HEK293T (cell line): ENCODE measurements at regions not wholly inside any gene's neighbourhood (a gene's known extent, or its start where the extent isn't known, plus 50 kb on each side); places are given as distances from the start of the nearest gene placed in this dataset.

ENCODE experiments used
- CTCF ChIA-PET: fragments of 350-600 bp; formaldehyde crosslinking; extraction: SDS; loops from one replicate; lab custom pipeline; 2021; ENCODE audit warnings: antibody characterized with exemption, inconsistent platforms; lab: Yijun Ruan, JAX
- POLR2A ChIA-PET: fragments of 350-600 bp; formaldehyde crosslinking; extraction: SDS; loops from one replicate; lab custom pipeline; 2020; ENCODE audit warnings: antibody characterized with exemption, inconsistent platforms; lab: Yijun Ruan, JAX
- DNase-seq: peaks from one replicate; pipeline ENCODE4 v3.0.0; 2012; ENCODE audit warnings: mixed read lengths; ENCODE audit errors: extremely low spot score
- ARNT ChIP-seq: fragments of 450-650 bp; IDR thresholded peaks from 2 replicates; pipeline ENCODE4 v1.6.1; 2017; ENCODE audit warnings: mild to moderate bottlenecking
- BHLHE40 ChIP-seq: fragments of 450-650 bp; IDR thresholded peaks from 2 replicates; pipeline ENCODE4 v1.6.1; 2016; ENCODE audit warnings: mild to moderate bottlenecking, moderate library complexity, borderline replicate concordance
- CTBP1 ChIP-seq: fragments of 450-650 bp; IDR thresholded peaks from 2 replicates; pipeline ENCODE4 v1.6.1; 2016; ENCODE audit warnings: borderline replicate concordance
- ELF4 ChIP-seq: fragments of 450-650 bp; IDR thresholded peaks from 2 replicates; pipeline ENCODE4 v1.6.1; 2017; ENCODE audit warnings: antibody characterized with exemption
- FOXA1 ChIP-seq: fragments of 450-650 bp; IDR thresholded peaks from 2 replicates; pipeline ENCODE4 v1.6.1; 2016; ENCODE audit warnings: mild to moderate bottlenecking
- FOXK2 ChIP-seq: fragments of 450-650 bp; IDR thresholded peaks from 2 replicates; pipeline ENCODE4 v1.6.1; 2016; ENCODE audit warnings: mild to moderate bottlenecking
- FOXM1 ChIP-seq: fragments of 450-650 bp; IDR thresholded peaks from 2 replicates; pipeline ENCODE4 v1.6.1; 2017; ENCODE audit warnings: mild to moderate bottlenecking, borderline replicate concordance
- HDGF ChIP-seq: fragments of 450-650 bp; IDR thresholded peaks from 2 replicates; pipeline ENCODE4 v1.6.1; 2017; ENCODE audit warnings: antibody characterized with exemption, borderline replicate concordance
- L3MBTL2 ChIP-seq: fragments of 450-650 bp; conservative IDR thresholded peaks from 2 replicates; pipeline ENCODE4 v1.6.1; 2016; ENCODE audit warnings: mild to moderate bottlenecking
- LEF1 ChIP-seq: fragments of 450-650 bp; IDR thresholded peaks from 2 replicates; pipeline ENCODE4 v1.6.1; 2017; ENCODE audit warnings: mild to moderate bottlenecking, borderline replicate concordance
- NFRKB ChIP-seq: fragments of 450-650 bp; IDR thresholded peaks from 2 replicates; pipeline ENCODE4 v1.6.1; 2016; ENCODE audit warnings: mild to moderate bottlenecking, moderate library complexity
- PKNOX1 ChIP-seq: fragments of 450-650 bp; IDR thresholded peaks from 2 replicates; pipeline ENCODE4 v1.6.1; 2016
- SP1 ChIP-seq: fragments of 450-650 bp; IDR thresholded peaks from 2 replicates; pipeline ENCODE4 v1.6.1; 2017
- SUZ12 ChIP-seq: fragments of 450-650 bp; IDR thresholded peaks from 2 replicates; pipeline ENCODE4 v1.6.1; 2016; ENCODE audit warnings: mild to moderate bottlenecking
- TARDBP ChIP-seq: fragments of 450-650 bp; IDR thresholded peaks from 2 replicates; pipeline ENCODE4 v1.6.1; 2016
- ZNF384 ChIP-seq: fragments of 450-650 bp; IDR thresholded peaks from 2 replicates; pipeline ENCODE4 v1.6.1; 2016

- TF ChIP-seq CTBP1: no peak
- no peak for TF ChIP-seq FOXK2
- no peak for TF ChIP-seq PKNOX1
- TF ChIP-seq ELF4: no peak
- TF ChIP-seq HDGF: no peak
- no peak for TF ChIP-seq SUZ12
- no peak for TF ChIP-seq ARNT
- TF ChIP-seq FOXA1: no peak
- no peak for TF ChIP-seq ZNF384
- TF ChIP-seq TARDBP: no peak
- TF ChIP-seq L3MBTL2: no peak
- TF ChIP-seq FOXM1: no peak
- no peak for TF ChIP-seq LEF1
- no peak for TF ChIP-seq NFRKB
- TF ChIP-seq BHLHE40: no peak
- TF ChIP-seq SP1: no peak
- POLR2A ChIA-PET: no interaction called here
- CTCF ChIA-PET: no interaction called here
- no peak for DNase-seq
Measured at GRCh38 chr16:49050607-49051006, 231.0 kb downstream of the CBLN1 start.

- POLR2A ChIA-PET: no interaction called here
- TF ChIP-seq FOXA1: no peak
- TF ChIP-seq TARDBP: no peak
- TF ChIP-seq HDGF: no peak
- no peak for DNase-seq
- CTCF ChIA-PET: no interaction called here
Measured at GRCh38 chr16:49049644-49050043, 232.0 kb downstream of the CBLN1 start.

- DNase-seq: no peak
- TF ChIP-seq FOXK2: no peak
- TF ChIP-seq HDGF: no peak
- no peak for TF ChIP-seq TARDBP
- no peak for TF ChIP-seq LEF1
- no peak for TF ChIP-seq ARNT
- TF ChIP-seq CTBP1: no peak
- no peak for TF ChIP-seq PKNOX1
- no peak for TF ChIP-seq ELF4
- TF ChIP-seq BHLHE40: no peak
- TF ChIP-seq NFRKB: no peak
- no peak for TF ChIP-seq L3MBTL2
- TF ChIP-seq SP1: no peak
- no peak for TF ChIP-seq ZNF384
- TF ChIP-seq FOXM1: no peak
- TF ChIP-seq FOXA1: no peak
- TF ChIP-seq SUZ12: no peak
- ChIA-PET POLR2A (no interaction called here), CTCF (no interaction called here)
Measured at GRCh38 chr16:49049191-49049590, 232.4 kb downstream of the CBLN1 start.

GRCh38 chr16:49048557-49048956 lies 233.1 kb downstream of the CBLN1 start:
- CTCF ChIA-PET: no interaction called here
- POLR2A ChIA-PET: no interaction called here
- TF ChIP-seq PKNOX1 (no peak), BHLHE40 (no peak), CTBP1 (no peak), ZNF384 (no peak), SUZ12 (no peak), SP1 (no peak), FOXK2 (no peak), ELF4 (no peak), TARDBP (no peak), NFRKB (no peak)
- DNase-seq: no peak

GRCh38 chr16:49036126-49036525 lies 245.5 kb downstream of the CBLN1 start:
- CTCF ChIA-PET: no interaction called here
- no peak for DNase-seq
- no peak for TF ChIP-seq L3MBTL2
- TF ChIP-seq CTBP1: no peak
- TF ChIP-seq SP1: no peak
- TF ChIP-seq ARNT: no peak
- TF ChIP-seq TARDBP: no peak
- TF ChIP-seq ELF4: no peak
- TF ChIP-seq BHLHE40: no peak
- POLR2A ChIA-PET: no interaction called here

- DNase-seq: no peak
- ChIA-PET POLR2A (no interaction called here), CTCF (no interaction called here)
- TF ChIP-seq HDGF (no peak), FOXA1 (no peak), FOXM1 (no peak), SUZ12 (no peak), ELF4 (no peak), PKNOX1 (no peak), ZNF384 (no peak), SP1 (no peak), ARNT (no peak), FOXK2 (no peak), L3MBTL2 (no peak), LEF1 (no peak), TARDBP (no peak), NFRKB (no peak), BHLHE40 (no peak), CTBP1 (no peak)
Measured at GRCh38 chr16:49027420-49027819, 254.2 kb downstream of the CBLN1 start.
